Activated T-cell treated with anti-CD3 and anti-CD28 coated beads, Interleukin-2, amount 50 U/mL, for 72 hours (primary cell): ENCODE measurements at regions not wholly inside any gene's neighbourhood (a gene's known extent, or its start where the extent isn't known, plus 50 kb on each side); places are given as distances from the start of the nearest gene placed in this dataset.

ENCODE experiments used
- ATAC-seq, 2 donors: fragments of 150-1000 bp; cut with Tn5 transposase; replicated peaks in 1 of 2; 2 replicates each; pipeline ENCODE4 v1.10.0; 2021; ENCODE audit warnings: moderate library complexity in 2 of 2, mild to moderate bottlenecking in 1 of 2
- DNase-seq, 2 donors: peaks; one replicate each; pipeline ENCODE4 v3.0.0; 2021 to 2022; ENCODE audit warnings: mixed read lengths in 1 of 2
- H3K27ac Mint-ChIP-seq: one replicate; pipeline ENCODE4 v1.8.0; 2022; ENCODE audit warnings: mild to moderate bottlenecking, moderate library complexity, mixed read lengths
- H3K27me3 Mint-ChIP-seq: one replicate; pipeline ENCODE4 v1.8.0; 2022; ENCODE audit warnings: low read depth, mixed read lengths
- H3K36me3 Mint-ChIP-seq, 2 donors: one replicate each; pipeline ENCODE4 v1.8.0; 2022; ENCODE audit warnings: mixed read lengths in 2 of 2, mild to moderate bottlenecking in 1 of 2; ENCODE audit not compliant: insufficient read depth in 2 of 2
- H3K4me1 Mint-ChIP-seq: one replicate; pipeline ENCODE4 v1.8.0; 2022; ENCODE audit warnings: low read depth, mixed read lengths
- H3K4me3 Mint-ChIP-seq, 2 donors: one replicate each; pipeline ENCODE4 v1.8.0; 2022; ENCODE audit warnings: mild to moderate bottlenecking in 2 of 2, mixed read lengths in 2 of 2, moderate library complexity in 2 of 2
- H3K9me3 Mint-ChIP-seq, 2 donors: one replicate each; pipeline ENCODE4 v1.8.0; 2022; ENCODE audit warnings: mixed read lengths in 2 of 2

- Mint-ChIP-seq H3K9me3 (no peaks in the 10 kb centered on the region), H3K36me3 (no peaks in the 10 kb centered on the region), H3K4me1 (peaks cover 12% of the 10 kb centered on the region), H3K27me3 (no peaks in the 10 kb centered on the region), H3K27ac (no peak overlapping the region), H3K4me3 (no peak overlapping the region)
- DNase-seq (no peak), ATAC-seq (no peak)
These were observed 360.3 kb upstream of the TNRC6C start for GRCh38 chr17:77598241-77598620.

- H3K9me3 Mint-ChIP-seq, result no peaks in the 10 kb centered on the region
- no peaks in the 10 kb centered on the region for H3K36me3 Mint-ChIP-seq
- no peak overlapping the region for H3K4me3 Mint-ChIP-seq
- DNase-seq (no peak), ATAC-seq (no peak)
- no peaks in the 10 kb centered on the region for H3K27me3 Mint-ChIP-seq
- peaks cover 7% of the 10 kb centered on the region for H3K4me1 Mint-ChIP-seq
- H3K27ac Mint-ChIP-seq, result no peak overlapping the region
These were observed 358.8 kb upstream of the TNRC6C start for GRCh38 chr17:77599699-77600098.

GRCh38 chr17:77600346-77600745, 358.2 kb upstream of the TNRC6C start:
- peaks cover under 1% of the 10 kb centered on the region for H3K4me1 Mint-ChIP-seq
- DNase-seq, result no peak
- H3K36me3 Mint-ChIP-seq, result no peaks in the 10 kb centered on the region
- no peaks in the 10 kb centered on the region for H3K9me3 Mint-ChIP-seq
- H3K27ac Mint-ChIP-seq, result no peak overlapping the region
- no peaks in the 10 kb centered on the region for H3K27me3 Mint-ChIP-seq
- H3K4me3 Mint-ChIP-seq, result no peak overlapping the region
- ATAC-seq, result no peak

GRCh38 chr17:77601054-77601979, 357.2 kb upstream of the TNRC6C start:
- DNase-seq, result no peak
- Mint-ChIP-seq H3K9me3 (no peaks in the 10 kb centered on the region), H3K4me3 (no peak overlapping the region), H3K36me3 (no peaks in the 10 kb centered on the region), H3K4me1 (no peaks in the 10 kb centered on the region), H3K27ac (no peak overlapping the region), H3K27me3 (no peaks in the 10 kb centered on the region)
- ATAC-seq, result no peak

GRCh38 chr17:77602062-77602746, 356.3 kb upstream of the TNRC6C start:
- H3K9me3 Mint-ChIP-seq, result no peaks in the 10 kb centered on the region
- no peaks in the 10 kb centered on the region for H3K27me3 Mint-ChIP-seq
- DNase-seq (no peak), ATAC-seq (no peak)
- no peaks in the 10 kb centered on the region for H3K4me1 Mint-ChIP-seq
- no peaks in the 10 kb centered on the region for H3K36me3 Mint-ChIP-seq
- no peak overlapping the region for H3K4me3 Mint-ChIP-seq
- no peak overlapping the region for H3K27ac Mint-ChIP-seq

GRCh38 chr17:77602883-77603640, 355.4 kb upstream of the TNRC6C start:
- Mint-ChIP-seq H3K36me3 (no peaks in the 10 kb centered on the region), H3K27me3 (no peaks in the 10 kb centered on the region), H3K27ac (no peak overlapping the region), H3K4me3 (no peak overlapping the region), H3K4me1 (no peaks in the 10 kb centered on the region), H3K9me3 (no peaks in the 10 kb centered on the region)
- ATAC-seq, result no peak
- DNase-seq, result no peak

- Mint-ChIP-seq H3K4me3 (no peak overlapping the region), H3K36me3 (no peaks in the 10 kb centered on the region), H3K9me3 (no peaks in the 10 kb centered on the region), H3K4me1 (peaks cover 6% of the 10 kb centered on the region), H3K27ac (no peak overlapping the region), H3K27me3 (no peaks in the 10 kb centered on the region)
- DNase-seq (no peak), ATAC-seq (no peak)
These were observed 354.1 kb upstream of the TNRC6C start for GRCh38 chr17:77604301-77604972.

- Mint-ChIP-seq H3K27me3 (no peaks in the 10 kb centered on the region), H3K4me1 (peaks cover 11% of the 10 kb centered on the region), H3K9me3 (no peaks in the 10 kb centered on the region), H3K36me3 (no peaks in the 10 kb centered on the region), H3K4me3 (no peak overlapping the region), H3K27ac (no peak overlapping the region)
- ATAC-seq, result no peak
- no peak for DNase-seq
These were observed 353.6 kb upstream of the TNRC6C start for GRCh38 chr17:77604973-77605313.

GRCh38 chr17:77606146-77606864, 352.2 kb upstream of the TNRC6C start:
- no peak overlapping the region for H3K27ac Mint-ChIP-seq
- no peak for DNase-seq
- H3K27me3 Mint-ChIP-seq, result no peaks in the 10 kb centered on the region
- H3K36me3 Mint-ChIP-seq, result no peaks in the 10 kb centered on the region
- H3K9me3 Mint-ChIP-seq, result no peaks in the 10 kb centered on the region
- ATAC-seq, result no peak
- peaks cover 25% of the 10 kb centered on the region for H3K4me1 Mint-ChIP-seq
- no peak overlapping the region for H3K4me3 Mint-ChIP-seq

GRCh38 chr17:77606865-77607210, 351.7 kb upstream of the TNRC6C start:
- Mint-ChIP-seq H3K27ac (no peak overlapping the region), H3K4me3 (no peak overlapping the region), H3K27me3 (no peaks in the 10 kb centered on the region), H3K9me3 (no peaks in the 10 kb centered on the region), H3K36me3 (no peaks in the 10 kb centered on the region), H3K4me1 (peaks cover 30% of the 10 kb centered on the region)
- DNase-seq (no peak), ATAC-seq (no peak)

GRCh38 chr17:77607606-77608005, 350.9 kb upstream of the TNRC6C start:
- ATAC-seq (no peak), DNase-seq (no peak)
- no peaks in the 10 kb centered on the region for H3K9me3 Mint-ChIP-seq
- H3K36me3 Mint-ChIP-seq, result no peaks in the 10 kb centered on the region
- H3K4me3 Mint-ChIP-seq, result no peak overlapping the region
- H3K27ac Mint-ChIP-seq, result no peak overlapping the region
- H3K27me3 Mint-ChIP-seq, result no peaks in the 10 kb centered on the region
- peaks cover 34% of the 10 kb centered on the region for H3K4me1 Mint-ChIP-seq

- H3K36me3 Mint-ChIP-seq, result no peaks in the 10 kb centered on the region
- no peaks in the 10 kb centered on the region for H3K9me3 Mint-ChIP-seq
- H3K27ac Mint-ChIP-seq, result no peak overlapping the region
- DNase-seq (no peak), ATAC-seq (no peak)
- peaks cover 34% of the 10 kb centered on the region for H3K4me1 Mint-ChIP-seq
- H3K27me3 Mint-ChIP-seq, result no peaks in the 10 kb centered on the region
- no peak overlapping the region for H3K4me3 Mint-ChIP-seq
These were observed 350.1 kb upstream of the TNRC6C start for GRCh38 chr17:77608431-77608830.
